ENCODE measurements at regions not wholly inside any gene's neighbourhood (a gene's known extent, or its start where the extent isn't known, plus 50 kb on each side); places are given as distances from the start of the nearest gene placed in this dataset.

- TF ChIP-seq CTCF (conservative IDR thresholded peaks at IDR 0.05 in 1 of 2, IDR thresholded peaks at IDR 0.05 in 1 of 2; ENCODE audit: extremely low read depth in 1 of 2, insufficient read depth in 1 of 2, low read depth in 1 of 2, low read length in 2 of 2) (no peak), EZH2 (IDR thresholded peaks at IDR 0.05; ENCODE audit: borderline replicate concordance, low read length) (no peak)
Observed at GRCh38 chr5:104932431-104932830, 1369.8 kb upstream of the NUDT12 start.

All from mammary epithelial cell (primary cell).